ENCODE measurements at regions not wholly inside any gene's neighbourhood (a gene's known extent, or its start where the extent isn't known, plus 50 kb on each side); places are given as distances from the start of the nearest gene placed in this dataset.

DNA sequence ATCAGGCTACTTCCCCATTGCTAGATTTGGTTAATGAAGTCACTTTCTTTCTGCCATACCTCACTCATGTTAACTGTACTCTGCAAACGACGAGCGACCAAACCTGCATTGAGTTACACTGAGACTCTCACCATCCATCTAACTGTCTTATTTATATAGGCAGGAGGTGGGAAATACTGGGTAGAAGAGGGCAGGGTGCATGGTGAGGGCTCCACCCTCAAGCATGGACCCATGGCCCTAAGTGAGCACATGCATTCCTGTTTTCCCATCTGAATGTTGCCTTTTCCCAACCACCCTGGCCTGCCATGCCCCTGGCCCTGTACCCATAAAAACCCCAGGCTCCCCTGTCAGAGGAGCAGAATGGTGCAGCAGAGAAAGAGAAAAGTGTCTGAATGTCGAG, 52.7 kb upstream of the IL6ST start:
- Histone ChIP-seq H2AFZ (no peak overlapping the region), H3K9me2 (ENCODE audit: insufficient read depth) (no peaks in the 10 kb centered on the region), H3K4me1 (ENCODE audit: insufficient read depth) (no peaks in the 10 kb centered on the region), H3K27me3 (ENCODE audit: insufficient read depth) (no peaks in the 10 kb centered on the region), H3K36me3 (ENCODE audit: insufficient read depth) (no peaks in the 10 kb centered on the region), H3K27ac (ENCODE audit: low read depth) (no peak overlapping the region), H3K79me2 (replicated peaks; ENCODE audit: insufficient read depth) (no peaks in the 10 kb centered on the region), H3F3A (replicated peaks; ENCODE audit: low read depth) (no peaks in the 10 kb centered on the region), H3K4me2 (no peak overlapping the region), H4K20me1 (replicated peaks; ENCODE audit: insufficient read depth) (no peaks in the 10 kb centered on the region), H3K4me3 (no peak overlapping the region)
- peaks cover 5% of the 10 kb centered on the region; the same call in 2 of the 3 replicates for H3K9me3 Mint-ChIP-seq
- H3K4me3 Mint-ChIP-seq: no peak overlapping the region
- H3K27me3 Mint-ChIP-seq (ENCODE audit: insufficient read depth, low read depth, poor library complexity): peaks cover 2% of the 10 kb centered on the region
- DNase-seq (ENCODE audit: low spot score) (no peak), ATAC-seq (no peak)
- H3K4me1 Mint-ChIP-seq: no peaks in the 10 kb centered on the region
- no peak overlapping the region for H3K27ac Mint-ChIP-seq
- no peaks in the 10 kb centered on the region for H3K36me3 Mint-ChIP-seq (ENCODE audit: low read depth)
- no peak for TF ChIP-seq EZH2 (IDR thresholded peaks at IDR 0.05; ENCODE audit: low read depth, unreplicated experiment)
- TF ChIP-seq, protein P1, sequence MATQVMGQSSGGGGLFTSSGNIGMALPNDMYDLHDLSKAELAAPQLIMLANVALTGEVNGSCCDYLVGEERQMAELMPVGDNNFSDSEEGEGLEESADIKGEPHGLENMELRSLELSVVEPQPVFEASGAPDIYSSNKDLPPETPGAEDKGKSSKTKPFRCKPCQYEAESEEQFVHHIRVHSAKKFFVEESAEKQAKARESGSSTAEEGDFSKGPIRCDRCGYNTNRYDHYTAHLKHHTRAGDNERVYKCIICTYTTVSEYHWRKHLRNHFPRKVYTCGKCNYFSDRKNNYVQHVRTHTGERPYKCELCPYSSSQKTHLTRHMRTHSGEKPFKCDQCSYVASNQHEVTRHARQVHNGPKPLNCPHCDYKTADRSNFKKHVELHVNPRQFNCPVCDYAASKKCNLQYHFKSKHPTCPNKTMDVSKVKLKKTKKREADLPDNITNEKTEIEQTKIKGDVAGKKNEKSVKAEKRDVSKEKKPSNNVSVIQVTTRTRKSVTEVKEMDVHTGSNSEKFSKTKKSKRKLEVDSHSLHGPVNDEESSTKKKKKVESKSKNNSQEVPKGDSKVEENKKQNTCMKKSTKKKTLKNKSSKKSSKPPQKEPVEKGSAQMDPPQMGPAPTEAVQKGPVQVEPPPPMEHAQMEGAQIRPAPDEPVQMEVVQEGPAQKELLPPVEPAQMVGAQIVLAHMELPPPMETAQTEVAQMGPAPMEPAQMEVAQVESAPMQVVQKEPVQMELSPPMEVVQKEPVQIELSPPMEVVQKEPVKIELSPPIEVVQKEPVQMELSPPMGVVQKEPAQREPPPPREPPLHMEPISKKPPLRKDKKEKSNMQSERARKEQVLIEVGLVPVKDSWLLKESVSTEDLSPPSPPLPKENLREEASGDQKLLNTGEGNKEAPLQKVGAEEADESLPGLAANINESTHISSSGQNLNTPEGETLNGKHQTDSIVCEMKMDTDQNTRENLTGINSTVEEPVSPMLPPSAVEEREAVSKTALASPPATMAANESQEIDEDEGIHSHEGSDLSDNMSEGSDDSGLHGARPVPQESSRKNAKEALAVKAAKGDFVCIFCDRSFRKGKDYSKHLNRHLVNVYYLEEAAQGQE (IDR thresholded peaks at IDR 0.05; ENCODE audit: unreplicated experiment): no peak

DNA sequence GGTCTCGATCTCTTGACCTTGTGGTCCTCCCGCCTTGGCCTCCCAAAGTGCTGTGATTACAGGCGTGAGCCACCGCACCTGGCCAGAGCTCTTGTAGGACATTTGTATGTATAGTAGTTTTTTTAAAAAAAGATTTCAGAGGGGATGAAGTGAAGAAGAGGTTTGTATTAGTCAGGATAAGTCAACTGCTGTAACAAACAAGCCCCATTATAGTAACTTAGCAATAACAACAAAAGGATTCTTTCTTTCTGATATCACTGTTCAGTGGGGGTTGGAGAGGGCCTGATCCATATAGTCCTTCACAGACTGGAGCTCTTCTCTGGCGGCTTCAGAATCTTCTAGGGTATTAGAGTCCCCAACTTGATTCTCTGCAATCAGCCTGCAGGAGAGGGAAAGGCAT, 50.7 kb upstream of the IL6ST start:
- DNase-seq (ENCODE audit: low spot score): no peak
- H3K36me3 Mint-ChIP-seq (ENCODE audit: low read depth): no peaks in the 10 kb centered on the region
- Histone ChIP-seq H3K4me1 (ENCODE audit: insufficient read depth) (no peaks in the 10 kb centered on the region), H4K20me1 (replicated peaks; ENCODE audit: insufficient read depth) (no peaks in the 10 kb centered on the region), H3K4me2 (no peak overlapping the region), H2AFZ (no peak overlapping the region), H3K27me3 (ENCODE audit: insufficient read depth) (no peaks in the 10 kb centered on the region), H3K36me3 (ENCODE audit: insufficient read depth) (no peaks in the 10 kb centered on the region), H3K79me2 (replicated peaks; ENCODE audit: insufficient read depth) (no peaks in the 10 kb centered on the region), H3F3A (replicated peaks; ENCODE audit: low read depth) (no peaks in the 10 kb centered on the region), H3K4me3 (no peak overlapping the region), H3K9me2 (ENCODE audit: insufficient read depth) (no peaks in the 10 kb centered on the region), H3K27ac (ENCODE audit: low read depth) (no peak overlapping the region)
- peaks cover 2% of the 10 kb centered on the region for H3K27me3 Mint-ChIP-seq (ENCODE audit: insufficient read depth, low read depth, poor library complexity)
- ATAC-seq: no peak
- H3K4me3 Mint-ChIP-seq: no peak overlapping the region
- peaks cover 5% of the 10 kb centered on the region; the same call in 2 of the 3 replicates for H3K9me3 Mint-ChIP-seq
- no peaks in the 10 kb centered on the region for H3K4me1 Mint-ChIP-seq
- H3K27ac Mint-ChIP-seq: no peak overlapping the region
- no peak for TF ChIP-seq CREB1 (CRISPR knock-in tag; IDR thresholded peaks at IDR 0.05; ENCODE audit: low read depth)
- no peak for TF ChIP-seq POLR2AphosphoS5 (IDR thresholded peaks at IDR 0.05; ENCODE audit: low read depth)
- TF ChIP-seq, protein P2, sequence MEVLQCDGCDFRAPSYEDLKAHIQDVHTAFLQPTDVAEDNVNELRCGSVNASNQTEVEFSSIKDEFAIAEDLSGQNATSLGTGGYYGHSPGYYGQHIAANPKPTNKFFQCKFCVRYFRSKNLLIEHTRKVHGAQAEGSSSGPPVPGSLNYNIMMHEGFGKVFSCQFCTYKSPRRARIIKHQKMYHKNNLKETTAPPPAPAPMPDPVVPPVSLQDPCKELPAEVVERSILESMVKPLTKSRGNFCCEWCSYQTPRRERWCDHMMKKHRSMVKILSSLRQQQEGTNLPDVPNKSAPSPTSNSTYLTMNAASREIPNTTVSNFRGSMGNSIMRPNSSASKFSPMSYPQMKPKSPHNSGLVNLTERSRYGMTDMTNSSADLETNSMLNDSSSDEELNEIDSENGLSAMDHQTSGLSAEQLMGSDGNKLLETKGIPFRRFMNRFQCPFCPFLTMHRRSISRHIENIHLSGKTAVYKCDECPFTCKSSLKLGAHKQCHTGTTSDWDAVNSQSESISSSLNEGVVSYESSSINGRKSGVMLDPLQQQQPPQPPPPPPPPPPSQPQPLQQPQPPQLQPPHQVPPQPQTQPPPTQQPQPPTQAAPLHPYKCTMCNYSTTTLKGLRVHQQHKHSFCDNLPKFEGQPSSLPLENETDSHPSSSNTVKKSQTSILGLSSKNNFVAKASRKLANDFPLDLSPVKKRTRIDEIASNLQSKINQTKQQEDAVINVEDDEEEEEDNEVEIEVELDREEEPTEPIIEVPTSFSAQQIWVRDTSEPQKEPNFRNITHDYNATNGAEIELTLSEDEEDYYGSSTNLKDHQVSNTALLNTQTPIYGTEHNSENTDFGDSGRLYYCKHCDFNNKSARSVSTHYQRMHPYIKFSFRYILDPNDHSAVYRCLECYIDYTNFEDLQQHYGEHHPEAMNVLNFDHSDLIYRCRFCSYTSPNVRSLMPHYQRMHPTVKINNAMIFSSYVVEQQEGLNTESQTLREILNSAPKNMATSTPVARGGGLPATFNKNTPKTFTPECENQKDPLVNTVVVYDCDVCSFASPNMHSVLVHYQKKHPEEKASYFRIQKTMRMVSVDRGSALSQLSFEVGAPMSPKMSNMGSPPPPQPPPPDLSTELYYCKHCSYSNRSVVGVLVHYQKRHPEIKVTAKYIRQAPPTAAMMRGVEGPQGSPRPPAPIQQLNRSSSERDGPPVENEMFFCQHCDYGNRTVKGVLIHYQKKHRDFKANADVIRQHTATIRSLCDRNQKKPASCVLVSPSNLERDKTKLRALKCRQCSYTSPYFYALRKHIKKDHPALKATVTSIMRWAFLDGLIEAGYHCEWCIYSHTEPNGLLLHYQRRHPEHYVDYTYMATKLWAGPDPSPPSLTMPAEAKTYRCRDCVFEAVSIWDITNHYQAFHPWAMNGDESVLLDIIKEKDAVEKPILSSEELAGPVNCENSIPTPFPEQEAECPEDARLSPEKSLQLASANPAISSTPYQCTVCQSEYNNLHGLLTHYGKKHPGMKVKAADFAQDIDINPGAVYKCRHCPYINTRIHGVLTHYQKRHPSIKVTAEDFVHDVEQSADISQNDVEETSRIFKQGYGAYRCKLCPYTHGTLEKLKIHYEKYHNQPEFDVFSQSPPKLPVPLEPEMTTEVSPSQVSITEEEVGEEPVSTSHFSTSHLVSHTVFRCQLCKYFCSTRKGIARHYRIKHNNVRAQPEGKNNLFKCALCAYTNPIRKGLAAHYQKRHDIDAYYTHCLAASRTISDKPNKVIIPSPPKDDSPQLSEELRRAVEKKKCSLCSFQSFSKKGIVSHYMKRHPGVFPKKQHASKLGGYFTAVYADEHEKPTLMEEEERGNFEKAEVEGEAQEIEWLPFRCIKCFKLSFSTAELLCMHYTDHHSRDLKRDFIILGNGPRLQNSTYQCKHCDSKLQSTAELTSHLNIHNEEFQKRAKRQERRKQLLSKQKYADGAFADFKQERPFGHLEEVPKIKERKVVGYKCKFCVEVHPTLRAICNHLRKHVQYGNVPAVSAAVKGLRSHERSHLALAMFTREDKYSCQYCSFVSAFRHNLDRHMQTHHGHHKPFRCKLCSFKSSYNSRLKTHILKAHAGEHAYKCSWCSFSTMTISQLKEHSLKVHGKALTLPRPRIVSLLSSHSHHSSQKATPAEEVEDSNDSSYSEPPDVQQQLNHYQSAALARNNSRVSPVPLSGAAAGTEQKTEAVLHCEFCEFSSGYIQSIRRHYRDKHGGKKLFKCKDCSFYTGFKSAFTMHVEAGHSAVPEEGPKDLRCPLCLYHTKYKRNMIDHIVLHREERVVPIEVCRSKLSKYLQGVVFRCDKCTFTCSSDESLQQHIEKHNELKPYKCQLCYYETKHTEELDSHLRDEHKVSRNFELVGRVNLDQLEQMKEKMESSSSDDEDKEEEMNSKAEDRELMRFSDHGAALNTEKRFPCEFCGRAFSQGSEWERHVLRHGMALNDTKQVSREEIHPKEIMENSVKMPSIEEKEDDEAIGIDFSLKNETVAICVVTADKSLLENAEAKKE (CRISPR knock-in tag; IDR thresholded peaks at IDR 0.05): no peak
- TF ChIP-seq, protein P3, sequence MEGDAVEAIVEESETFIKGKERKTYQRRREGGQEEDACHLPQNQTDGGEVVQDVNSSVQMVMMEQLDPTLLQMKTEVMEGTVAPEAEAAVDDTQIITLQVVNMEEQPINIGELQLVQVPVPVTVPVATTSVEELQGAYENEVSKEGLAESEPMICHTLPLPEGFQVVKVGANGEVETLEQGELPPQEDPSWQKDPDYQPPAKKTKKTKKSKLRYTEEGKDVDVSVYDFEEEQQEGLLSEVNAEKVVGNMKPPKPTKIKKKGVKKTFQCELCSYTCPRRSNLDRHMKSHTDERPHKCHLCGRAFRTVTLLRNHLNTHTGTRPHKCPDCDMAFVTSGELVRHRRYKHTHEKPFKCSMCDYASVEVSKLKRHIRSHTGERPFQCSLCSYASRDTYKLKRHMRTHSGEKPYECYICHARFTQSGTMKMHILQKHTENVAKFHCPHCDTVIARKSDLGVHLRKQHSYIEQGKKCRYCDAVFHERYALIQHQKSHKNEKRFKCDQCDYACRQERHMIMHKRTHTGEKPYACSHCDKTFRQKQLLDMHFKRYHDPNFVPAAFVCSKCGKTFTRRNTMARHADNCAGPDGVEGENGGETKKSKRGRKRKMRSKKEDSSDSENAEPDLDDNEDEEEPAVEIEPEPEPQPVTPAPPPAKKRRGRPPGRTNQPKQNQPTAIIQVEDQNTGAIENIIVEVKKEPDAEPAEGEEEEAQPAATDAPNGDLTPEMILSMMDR (conservative IDR thresholded peaks at IDR 0.05; ENCODE audit: low read depth in 2 of 2): no peak
- TF ChIP-seq, protein P1 (IDR thresholded peaks at IDR 0.05; ENCODE audit: unreplicated experiment): no peak
